HepG2 (cell line): ENCODE measurements at regions not wholly inside any gene's neighbourhood (a gene's known extent, or its start where the extent isn't known, plus 50 kb on each side); places are given as distances from the start of the nearest gene placed in this dataset.

Source experiments
- PHF8 ChIP-seq: sonication (generic); formaldehyde crosslinking; IDR thresholded peaks from 2 replicates; pipeline ENCODE4 v1.5.0; 2020; ENCODE audit warnings: missing genetic modification reagents
- POGZ ChIP-seq: sonication (generic); formaldehyde crosslinking; IDR thresholded peaks from 2 replicates; pipeline ENCODE4 v1.4.0; 2020; ENCODE audit warnings: mild to moderate bottlenecking, missing genetic modification reagents
- RBAK ChIP-seq: sonication (generic); formaldehyde crosslinking; IDR thresholded peaks from 2 replicates; pipeline ENCODE4 v1.5.1; 2020; ENCODE audit warnings: mild to moderate bottlenecking, missing genetic modification reagents
- SMYD3 ChIP-seq: sonication (generic); formaldehyde crosslinking; IDR thresholded peaks from 2 replicates; pipeline ENCODE4 v1.8.1; 2023; ENCODE audit warnings: mild to moderate bottlenecking, missing genetic modification reagents
- ZBTB49 ChIP-seq: sonication (generic); formaldehyde crosslinking; IDR thresholded peaks from 2 replicates; pipeline ENCODE4 v1.4.0; 2020; ENCODE audit warnings: missing genetic modification reagents, borderline replicate concordance
- ZHX2 ChIP-seq, 2 experiments: sonication (generic) in 1 of 2; formaldehyde crosslinking in 1 of 2; IDR thresholded peaks; 2 replicates each; pipeline versions ENCODE4 v1.6.1 to v1.9.0; 2014 to 2022; ENCODE audit warnings: antibody characterized with exemption in 1 of 2, borderline replicate concordance in 1 of 2, inconsistent platforms in 1 of 2, low read depth in 1 of 2, missing genetic modification reagents in 1 of 2
- ZNF136 ChIP-seq: sonication (generic); formaldehyde crosslinking; IDR thresholded peaks from 2 replicates; pipeline ENCODE4 v1.8.1; 2022; ENCODE audit warnings: low read depth, mild to moderate bottlenecking, moderate library complexity, missing genetic modification reagents
- ZNF232 ChIP-seq: sonication (generic); formaldehyde crosslinking; IDR thresholded peaks from 2 replicates; pipeline ENCODE4 v1.4.0; 2020; ENCODE audit warnings: missing genetic modification reagents, borderline replicate concordance
- ZNF768 ChIP-seq: sonication (generic); formaldehyde crosslinking; IDR thresholded peaks from 2 replicates; pipeline ENCODE4 v1.4.0; 2020; ENCODE audit warnings: missing genetic modification reagents
- ZSCAN31 ChIP-seq: sonication (generic); formaldehyde crosslinking; IDR thresholded peaks from 2 replicates; pipeline ENCODE4 v1.5.0; 2020; ENCODE audit warnings: low read depth, mild to moderate bottlenecking, missing genetic modification reagents
- TF ChIP-seq, protein P1 (sequence below): sonication (generic); formaldehyde crosslinking; IDR thresholded peaks from 2 replicates; pipeline ENCODE4 v1.4.0; 2020; ENCODE audit warnings: missing genetic modification reagents, mild to moderate bottlenecking, borderline replicate concordance

DNA sequence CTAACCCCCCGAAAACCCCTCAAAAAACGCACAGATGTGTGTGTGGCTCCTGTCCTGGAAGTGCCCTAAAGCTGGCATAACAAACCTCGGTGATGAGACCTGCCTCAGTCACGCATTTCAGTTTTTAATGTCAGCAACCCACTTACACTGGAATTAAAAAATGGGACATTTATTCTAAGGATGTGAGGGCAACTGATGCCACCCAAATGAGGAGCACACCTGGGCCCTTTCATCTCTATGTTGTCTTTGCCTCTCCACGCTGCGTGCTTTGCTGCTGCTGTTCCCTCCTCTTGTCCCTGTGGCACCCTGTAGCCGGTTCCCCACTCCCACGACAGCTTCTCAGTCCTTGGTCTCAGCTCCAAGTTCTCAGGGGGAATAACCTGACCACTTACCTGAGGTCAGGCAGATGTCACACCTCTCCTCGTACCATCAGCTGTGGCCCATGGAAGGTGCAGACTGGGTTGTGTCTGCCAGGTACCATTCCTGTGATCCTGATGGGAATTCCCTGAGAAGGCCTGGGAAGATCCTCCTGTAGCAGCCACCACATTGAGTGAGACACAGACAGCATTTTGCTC, 134.2 kb upstream of the THBS2 start (continued):
- TF ChIP-seq, protein P1, sequence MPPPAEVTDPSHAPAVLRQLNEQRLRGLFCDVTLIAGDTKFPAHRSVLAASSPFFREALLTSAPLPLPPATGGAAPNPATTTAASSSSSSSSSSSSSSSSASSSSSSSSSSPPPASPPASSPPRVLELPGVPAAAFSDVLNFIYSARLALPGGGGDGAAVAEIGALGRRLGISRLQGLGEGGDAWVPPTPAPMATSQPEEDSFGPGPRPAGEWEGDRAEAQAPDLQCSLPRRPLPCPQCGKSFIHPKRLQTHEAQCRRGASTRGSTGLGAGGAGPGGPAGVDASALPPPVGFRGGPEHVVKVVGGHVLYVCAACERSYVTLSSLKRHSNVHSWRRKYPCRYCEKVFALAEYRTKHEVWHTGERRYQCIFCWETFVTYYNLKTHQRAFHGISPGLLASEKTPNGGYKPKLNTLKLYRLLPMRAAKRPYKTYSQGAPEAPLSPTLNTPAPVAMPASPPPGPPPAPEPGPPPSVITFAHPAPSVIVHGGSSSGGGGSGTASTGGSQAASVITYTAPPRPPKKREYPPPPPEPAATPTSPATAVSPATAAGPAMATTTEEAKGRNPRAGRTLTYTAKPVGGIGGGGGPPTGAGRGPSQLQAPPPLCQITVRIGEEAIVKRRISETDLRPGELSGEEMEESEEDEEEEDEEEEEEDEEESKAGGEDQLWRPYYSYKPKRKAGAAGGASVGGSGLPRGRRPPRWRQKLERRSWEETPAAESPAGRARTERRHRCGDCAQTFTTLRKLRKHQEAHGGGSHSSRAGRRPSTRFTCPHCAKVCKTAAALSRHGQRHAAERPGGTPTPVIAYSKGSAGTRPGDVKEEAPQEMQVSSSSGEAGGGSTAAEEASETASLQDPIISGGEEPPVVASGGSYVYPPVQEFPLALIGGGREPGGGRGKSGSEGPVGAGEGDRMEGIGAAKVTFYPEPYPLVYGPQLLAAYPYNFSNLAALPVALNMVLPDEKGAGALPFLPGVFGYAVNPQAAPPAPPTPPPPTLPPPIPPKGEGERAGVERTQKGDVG (CRISPR knock-in tag): no peak
- TF ChIP-seq ZBTB49 (CRISPR knock-in tag): no peak
- TF ChIP-seq ZNF136: no peak
- no peak for TF ChIP-seq SMYD3
- no peak for TF ChIP-seq ZNF768 (CRISPR knock-in tag)
- no peak for TF ChIP-seq PHF8 (CRISPR knock-in tag)
- no peak for TF ChIP-seq ZSCAN31 (CRISPR knock-in tag)
- no peak for TF ChIP-seq ZHX2 (IDR thresholded peaks at IDR 0.05; ENCODE audit: low read depth)
- TF ChIP-seq ZHX2 (CRISPR knock-in tag; IDR thresholded peaks at IDR 0.05; ENCODE audit: borderline replicate concordance): no peak
- no peak for TF ChIP-seq ZNF232 (CRISPR knock-in tag)
- TF ChIP-seq POGZ (CRISPR knock-in tag): no peak
- no peak for TF ChIP-seq RBAK
